Endometrium (tissue), 2 donors: ENCODE measurements at regions not wholly inside any gene's neighbourhood (a gene's known extent, or its start where the extent isn't known, plus 50 kb on each side); places are given as distances from the start of the nearest gene placed in this dataset.

Source experiments
- FAIRE-seq: peaks from 2 replicates; lab custom pipeline; 2012; peaks lifted over from hg19 to GRCh38; lab: Jason Lieb, UNC
- donor health status: control.
- donor health status: control.

GRCh38 chrX:138287205-138287877, 424.2 kb downstream of the FGF13 start:
- no peak for FAIRE-seq

GRCh38 chrX:138294951-138295350, 416.6 kb downstream of the FGF13 start:
- no peak for FAIRE-seq

DNA sequence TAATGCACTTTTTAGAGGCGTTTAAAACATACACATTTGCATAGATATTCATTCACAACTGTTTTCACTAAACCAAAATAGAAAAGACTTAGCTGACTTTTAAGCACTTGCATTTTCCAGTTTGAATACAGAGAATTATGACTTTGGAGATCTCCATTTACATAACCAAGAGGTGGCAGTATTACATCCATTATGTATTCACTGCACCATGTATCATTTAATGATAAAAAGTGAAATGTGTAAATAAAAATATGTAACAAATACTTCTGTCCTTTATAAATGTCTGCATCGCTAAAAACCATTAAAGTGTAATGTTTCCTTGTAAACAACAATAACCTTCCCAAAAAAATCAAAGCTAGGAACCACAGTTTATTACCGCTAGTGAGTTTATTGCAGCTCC, 413.2 kb downstream of the FGF13 start:
- FAIRE-seq = no peak

DNA sequence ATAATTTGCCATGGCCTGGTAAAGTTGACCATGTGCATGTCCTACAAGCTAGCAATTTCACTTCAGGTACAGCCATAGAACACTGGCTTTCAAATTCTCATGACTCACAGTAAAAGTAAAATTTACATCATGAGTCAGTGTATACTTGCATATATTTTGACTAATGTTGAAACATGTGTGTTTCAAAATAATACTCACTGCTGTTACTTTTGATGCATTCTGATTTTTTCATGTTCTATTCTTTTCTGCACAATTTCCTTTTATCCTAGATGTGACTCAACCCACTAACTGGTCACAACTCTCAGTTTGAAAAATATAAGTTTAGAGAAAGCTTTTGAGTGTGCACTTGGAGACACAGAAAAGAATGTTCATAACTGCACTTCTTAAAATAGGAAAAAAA, 365.7 kb downstream of the FGF13 start:
- FAIRE-seq = no peak

GRCh38 chrX:138349351-138349750, 362.2 kb downstream of the FGF13 start:
- FAIRE-seq = no peak

DNA sequence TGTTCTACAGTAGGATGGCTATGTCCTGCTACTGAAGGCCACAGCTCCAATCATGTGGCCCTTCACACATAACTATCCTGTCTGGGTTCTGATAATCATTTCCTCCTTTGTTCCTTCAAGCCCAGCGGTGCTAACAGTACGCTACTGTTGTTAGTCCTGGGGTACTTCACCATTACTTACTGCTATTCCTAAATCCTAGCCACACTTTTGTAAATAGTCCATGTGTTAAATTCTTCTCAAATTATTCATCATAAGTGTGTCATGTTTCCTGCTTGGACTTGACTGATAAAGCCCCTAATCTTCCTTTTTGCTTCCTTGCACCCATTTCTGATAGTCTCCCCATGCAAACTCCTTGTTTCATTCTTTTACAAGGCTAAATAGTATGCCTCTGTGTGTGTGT, 332.6 kb downstream of the FGF13 start:
- no peak for FAIRE-seq

DNA sequence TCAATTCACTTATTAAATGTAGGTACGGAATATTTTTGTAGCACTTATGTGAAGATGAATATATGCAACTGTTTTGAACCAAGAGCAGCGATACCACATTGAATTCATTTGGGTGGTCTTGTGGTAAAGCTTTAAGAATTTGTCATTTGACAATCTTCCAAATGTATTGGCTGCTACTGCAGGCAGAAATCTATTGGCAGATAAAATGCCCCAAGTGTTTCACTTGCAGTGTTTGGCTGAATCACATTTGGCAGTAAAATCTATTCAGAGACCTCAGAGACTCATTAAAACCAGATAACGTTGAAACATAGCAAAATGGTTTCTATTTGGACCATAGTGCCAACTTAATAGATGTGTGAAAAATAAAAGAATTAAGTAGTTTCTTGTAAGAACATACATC, 303.4 kb downstream of the FGF13 start:
- FAIRE-seq = no peak

DNA sequence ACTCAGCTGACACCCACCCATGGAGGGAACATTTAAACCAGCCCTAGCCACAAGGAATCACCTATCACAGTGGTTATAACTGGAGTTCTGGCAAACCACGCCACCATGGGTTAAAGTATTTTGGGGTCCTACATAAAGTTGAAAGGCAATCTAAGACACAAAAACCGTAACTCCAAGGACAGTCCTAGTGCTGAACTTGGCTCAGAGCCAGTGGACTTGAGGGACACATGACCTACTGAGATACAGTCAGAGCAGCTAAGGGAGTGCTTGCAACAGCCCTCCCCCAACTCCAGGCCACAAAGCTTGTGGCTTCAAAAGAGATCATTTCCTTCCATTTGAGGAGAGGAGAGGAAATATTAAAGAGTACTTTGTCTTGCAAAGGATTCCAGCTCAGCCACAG, 300.5 kb downstream of the FGF13 start:
- FAIRE-seq = no peak
